ENCODE measurements at regions not wholly inside any gene's neighbourhood (a gene's known extent, or its start where the extent isn't known, plus 50 kb on each side); places are given as distances from the start of the nearest gene placed in this dataset.

DNA sequence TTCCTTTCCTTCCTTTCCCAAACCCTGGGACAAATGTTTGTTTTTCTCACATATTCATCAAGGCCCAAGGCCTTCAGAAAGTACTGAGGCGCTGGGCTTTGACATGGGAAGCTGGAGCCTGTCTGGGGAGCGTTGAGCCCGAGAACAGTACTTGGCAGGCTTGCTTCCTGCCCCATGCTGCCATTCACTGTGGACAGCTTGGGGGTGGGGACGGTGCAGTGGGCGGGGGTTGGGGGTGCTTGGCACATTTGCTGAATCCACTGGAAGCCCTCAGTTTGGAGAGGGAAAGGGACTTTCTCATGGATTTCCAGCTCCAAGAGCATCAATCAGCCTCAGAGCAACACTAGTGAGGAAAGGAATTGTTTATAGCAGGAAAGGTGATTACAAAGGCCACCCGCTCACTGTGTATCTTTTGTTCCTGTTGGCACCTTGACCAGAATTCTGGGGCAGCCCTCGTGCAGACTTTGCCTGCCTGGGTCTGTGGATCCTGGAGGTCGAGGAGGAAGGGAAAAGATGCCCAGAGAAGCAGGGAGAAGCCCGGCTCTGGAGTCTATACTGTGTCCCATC lies 199.8 kb upstream of the RGMA start:
- H3K9me3 Mint-ChIP-seq: no peaks in the 10 kb centered on the region
- H3K27me3 Mint-ChIP-seq: peaks cover 23% of the 10 kb centered on the region
- no peak overlapping the region for H3K27ac Mint-ChIP-seq
- no peaks in the 10 kb centered on the region for H3K36me3 Mint-ChIP-seq
- H3K4me1 Mint-ChIP-seq: no peaks in the 10 kb centered on the region
- no peak overlapping the region for H3K4me3 Mint-ChIP-seq

- H3K27ac Mint-ChIP-seq: no peak overlapping the region
- H3K4me1 Mint-ChIP-seq: no peaks in the 10 kb centered on the region
- H3K36me3 Mint-ChIP-seq: no peaks in the 10 kb centered on the region
- H3K4me3 Mint-ChIP-seq: no peak overlapping the region
- H3K9me3 Mint-ChIP-seq: no peaks in the 10 kb centered on the region
- peaks cover 20% of the 10 kb centered on the region for H3K27me3 Mint-ChIP-seq
These were observed 197.4 kb upstream of the RGMA start for GRCh38 chr15:93286446-93286845.

- Mint-ChIP-seq H3K27me3 (peaks cover 12% of the 10 kb centered on the region), H3K4me1 (no peaks in the 10 kb centered on the region), H3K27ac (no peak overlapping the region), H3K36me3 (no peaks in the 10 kb centered on the region), H3K9me3 (no peaks in the 10 kb centered on the region), H3K4me3 (no peak overlapping the region)
These were observed 194.8 kb upstream of the RGMA start for GRCh38 chr15:93283854-93284253.

- H3K36me3 Mint-ChIP-seq: no peaks in the 10 kb centered on the region
- H3K4me1 Mint-ChIP-seq: no peaks in the 10 kb centered on the region
- H3K27me3 Mint-ChIP-seq: peaks cover 11% of the 10 kb centered on the region
- H3K27ac Mint-ChIP-seq: no peak overlapping the region
- H3K4me3 Mint-ChIP-seq: no peak overlapping the region
- no peaks in the 10 kb centered on the region for H3K9me3 Mint-ChIP-seq
These were observed 193.8 kb upstream of the RGMA start for GRCh38 chr15:93282808-93283207.

- no peaks in the 10 kb centered on the region for H3K9me3 Mint-ChIP-seq
- H3K4me1 Mint-ChIP-seq: no peaks in the 10 kb centered on the region
- H3K27ac Mint-ChIP-seq: no peak overlapping the region
- no peak overlapping the region for H3K4me3 Mint-ChIP-seq
- no peaks in the 10 kb centered on the region for H3K36me3 Mint-ChIP-seq
- H3K27me3 Mint-ChIP-seq: peaks cover 4% of the 10 kb centered on the region
These were observed 189.8 kb upstream of the RGMA start for GRCh38 chr15:93278783-93279182.

DNA sequence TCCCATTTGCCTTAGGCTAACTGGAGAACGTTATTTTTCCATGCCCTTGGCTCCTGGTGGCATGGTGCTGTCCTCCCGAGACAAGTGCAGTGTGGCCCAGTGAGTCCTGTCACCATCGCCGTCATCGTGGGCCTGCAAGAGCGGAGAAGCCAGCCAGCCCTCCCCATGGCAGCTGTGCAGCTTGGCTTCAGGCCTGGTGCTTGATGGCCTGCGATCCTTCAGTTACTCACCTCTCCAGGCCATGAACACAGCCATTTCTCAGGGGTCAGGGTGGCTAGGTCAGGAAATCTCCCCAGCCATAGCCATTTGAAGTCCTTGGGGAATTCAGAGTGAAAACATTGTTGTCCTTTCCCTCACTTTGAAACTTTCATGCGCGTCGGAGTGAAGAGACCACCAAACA lies 189.0 kb upstream of the RGMA start:
- peaks cover 3% of the 10 kb centered on the region for H3K27me3 Mint-ChIP-seq
- H3K4me1 Mint-ChIP-seq: no peaks in the 10 kb centered on the region
- no peaks in the 10 kb centered on the region for H3K9me3 Mint-ChIP-seq
- no peaks in the 10 kb centered on the region for H3K36me3 Mint-ChIP-seq
- H3K4me3 Mint-ChIP-seq: no peak overlapping the region
- no peak overlapping the region for H3K27ac Mint-ChIP-seq

GRCh38 chr15:93274257-93274656 lies 185.2 kb upstream of the RGMA start:
- H3K4me1 Mint-ChIP-seq: no peaks in the 10 kb centered on the region
- no peaks in the 10 kb centered on the region for H3K9me3 Mint-ChIP-seq
- no peak overlapping the region for H3K27ac Mint-ChIP-seq
- no peaks in the 10 kb centered on the region for H3K36me3 Mint-ChIP-seq
- no peaks in the 10 kb centered on the region for H3K27me3 Mint-ChIP-seq
- no peak overlapping the region for H3K4me3 Mint-ChIP-seq

DNA sequence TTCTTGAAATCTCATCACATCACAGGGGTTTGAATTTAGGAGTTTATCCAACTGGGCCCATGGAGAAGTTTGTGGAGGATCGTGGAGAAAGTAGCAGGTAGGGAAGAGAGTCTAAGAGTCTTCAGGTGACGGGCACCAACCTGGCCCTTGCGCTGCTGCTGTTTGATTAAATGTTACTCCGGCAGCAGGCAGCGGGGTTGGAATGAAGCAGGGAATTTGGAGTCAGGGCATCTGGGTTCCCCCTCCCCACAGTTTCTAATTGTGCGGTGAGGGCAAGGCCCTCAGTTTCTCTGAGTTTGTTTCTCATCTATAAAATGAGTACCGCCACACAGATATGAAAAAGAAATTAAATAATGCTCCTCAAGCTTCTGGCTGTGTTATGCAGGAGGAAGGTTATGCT lies 182.9 kb upstream of the RGMA start:
- Mint-ChIP-seq H3K27me3 (no peaks in the 10 kb centered on the region), H3K4me1 (no peaks in the 10 kb centered on the region), H3K4me3 (no peak overlapping the region), H3K36me3 (no peaks in the 10 kb centered on the region), H3K9me3 (no peaks in the 10 kb centered on the region), H3K27ac (no peak overlapping the region)

GRCh38 chr15:93270937-93271467 lies 182.0 kb upstream of the RGMA start:
- Mint-ChIP-seq H3K36me3 (no peaks in the 10 kb centered on the region), H3K4me3 (no peak overlapping the region), H3K27me3 (no peaks in the 10 kb centered on the region), H3K9me3 (no peaks in the 10 kb centered on the region), H3K27ac (no peak overlapping the region), H3K4me1 (no peaks in the 10 kb centered on the region)

DNA sequence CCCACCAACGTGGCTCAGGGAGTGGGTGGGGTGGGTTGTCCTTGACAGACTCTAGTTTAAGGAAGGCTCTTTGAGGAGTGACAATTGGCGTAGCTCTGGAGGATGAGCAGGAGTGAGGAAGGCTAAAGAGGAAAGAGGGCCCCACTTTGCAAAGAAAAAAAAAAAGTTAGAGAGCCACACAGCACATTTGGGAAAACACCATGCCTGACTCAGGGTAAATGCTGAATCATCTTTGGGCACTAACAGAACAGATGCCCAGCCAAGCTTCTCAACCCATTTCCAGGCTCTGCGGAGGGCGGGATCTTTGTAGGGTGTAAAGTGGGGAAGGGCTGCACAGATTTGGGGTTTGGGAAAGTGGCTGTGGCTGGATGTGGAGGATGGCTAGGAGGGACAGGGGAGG lies 179.1 kb upstream of the RGMA start:
- Mint-ChIP-seq H3K4me1 (no peaks in the 10 kb centered on the region), H3K4me3 (no peak overlapping the region), H3K27ac (no peak overlapping the region), H3K9me3 (no peaks in the 10 kb centered on the region), H3K27me3 (no peaks in the 10 kb centered on the region), H3K36me3 (no peaks in the 10 kb centered on the region)

DNA sequence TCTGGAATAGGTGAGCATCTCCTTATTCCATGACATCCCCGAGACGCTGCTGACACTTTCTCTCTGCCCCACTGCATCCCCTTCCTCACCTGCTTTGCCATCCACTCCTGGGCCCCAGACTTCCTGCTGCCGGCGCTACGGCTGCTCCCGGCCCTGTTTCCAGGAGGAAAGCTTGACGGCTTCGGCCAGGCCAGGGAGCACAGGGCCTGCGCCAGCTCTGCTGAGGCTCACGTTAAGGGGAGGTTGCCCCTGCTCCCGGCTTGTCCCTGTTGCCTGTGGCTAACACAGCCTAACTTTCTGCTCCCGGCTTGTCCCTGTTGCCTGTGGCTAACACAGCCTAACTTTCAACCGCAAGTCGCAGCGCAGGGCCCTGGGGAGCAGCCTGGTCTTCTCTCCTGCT lies 177.3 kb upstream of the RGMA start:
- Mint-ChIP-seq H3K36me3 (no peaks in the 10 kb centered on the region), H3K27ac (no peak overlapping the region), H3K27me3 (no peaks in the 10 kb centered on the region), H3K4me3 (no peak overlapping the region), H3K4me1 (no peaks in the 10 kb centered on the region), H3K9me3 (no peaks in the 10 kb centered on the region)

DNA sequence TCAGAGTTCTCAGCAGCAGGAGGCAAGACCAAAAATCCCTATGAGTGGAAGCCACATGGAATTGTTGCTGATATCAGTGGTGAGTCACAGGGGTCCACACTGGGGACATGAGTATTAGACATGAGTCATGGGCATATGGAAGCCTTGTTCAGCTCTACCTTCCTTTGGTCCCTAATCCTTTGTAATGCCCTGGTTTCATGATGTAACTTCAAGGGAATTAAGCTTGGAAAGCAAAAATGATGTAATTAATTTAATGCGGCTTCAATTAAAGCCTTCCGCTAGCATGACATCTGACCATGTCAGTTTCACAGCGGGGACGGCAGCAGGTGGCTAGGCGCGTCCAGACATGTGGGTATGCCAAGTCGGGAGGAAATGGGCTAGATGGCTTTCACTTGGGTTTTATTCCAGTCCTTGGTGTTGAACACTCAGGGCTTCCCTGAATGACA lies 176.1 kb upstream of the RGMA start:
- Mint-ChIP-seq H3K27me3 (no peaks in the 10 kb centered on the region), H3K4me1 (no peaks in the 10 kb centered on the region), H3K27ac (no peak overlapping the region), H3K9me3 (no peaks in the 10 kb centered on the region), H3K4me3 (no peak overlapping the region), H3K36me3 (no peaks in the 10 kb centered on the region)

DNA sequence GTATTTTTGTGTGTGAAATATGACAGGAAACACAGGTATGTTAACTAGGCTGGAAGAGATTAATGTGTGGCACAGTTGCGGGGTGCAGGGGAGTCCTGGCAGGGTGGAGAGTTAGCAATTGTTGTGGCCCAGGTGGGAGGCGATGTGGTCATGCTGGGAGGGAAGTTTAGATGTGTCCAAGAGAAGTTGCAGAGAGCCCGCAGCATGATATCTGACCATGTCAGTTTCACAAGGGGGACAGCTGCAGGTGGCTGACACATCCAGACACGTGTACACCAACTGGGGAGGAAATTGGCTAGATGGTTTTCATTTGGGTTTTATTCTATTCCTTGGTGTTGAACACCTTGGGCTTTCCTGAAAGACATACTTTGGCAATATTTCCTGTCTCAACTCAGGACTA lies 172.8 kb upstream of the RGMA start:
- H3K27ac Mint-ChIP-seq: no peak overlapping the region
- H3K27me3 Mint-ChIP-seq: peaks cover 1% of the 10 kb centered on the region
- no peaks in the 10 kb centered on the region for H3K36me3 Mint-ChIP-seq
- H3K4me3 Mint-ChIP-seq: no peak overlapping the region
- no peaks in the 10 kb centered on the region for H3K9me3 Mint-ChIP-seq
- H3K4me1 Mint-ChIP-seq: no peaks in the 10 kb centered on the region

DNA sequence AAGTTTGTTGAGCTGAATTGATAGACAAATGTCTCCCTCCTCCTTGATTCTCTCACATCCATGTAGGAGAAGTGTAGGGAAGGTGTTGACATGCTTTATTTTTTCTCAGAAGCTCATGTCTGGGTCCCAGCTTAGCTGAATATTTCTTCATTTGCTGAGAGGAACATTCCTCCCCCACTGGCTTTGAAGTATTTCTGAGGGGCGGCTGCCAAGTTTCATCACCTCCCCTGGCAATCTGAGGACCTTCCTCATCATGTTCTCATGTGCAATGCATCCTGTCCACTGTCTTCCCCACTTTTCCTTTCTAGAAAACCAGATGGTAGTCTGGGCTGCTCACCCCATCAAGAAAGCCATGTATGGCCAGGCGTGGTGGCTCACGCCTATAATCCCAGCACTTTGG lies 168.9 kb upstream of the RGMA start:
- Mint-ChIP-seq H3K36me3 (no peaks in the 10 kb centered on the region), H3K9me3 (no peaks in the 10 kb centered on the region), H3K27me3 (peaks cover 1% of the 10 kb centered on the region), H3K4me3 (no peak overlapping the region), H3K4me1 (no peaks in the 10 kb centered on the region), H3K27ac (no peak overlapping the region)

- Mint-ChIP-seq H3K9me3 (no peaks in the 10 kb centered on the region), H3K4me1 (no peaks in the 10 kb centered on the region), H3K36me3 (no peaks in the 10 kb centered on the region), H3K27me3 (peaks cover 1% of the 10 kb centered on the region), H3K4me3 (no peak overlapping the region), H3K27ac (no peak overlapping the region)
These were observed 164.7 kb upstream of the RGMA start for GRCh38 chr15:93253681-93254080.

DNA sequence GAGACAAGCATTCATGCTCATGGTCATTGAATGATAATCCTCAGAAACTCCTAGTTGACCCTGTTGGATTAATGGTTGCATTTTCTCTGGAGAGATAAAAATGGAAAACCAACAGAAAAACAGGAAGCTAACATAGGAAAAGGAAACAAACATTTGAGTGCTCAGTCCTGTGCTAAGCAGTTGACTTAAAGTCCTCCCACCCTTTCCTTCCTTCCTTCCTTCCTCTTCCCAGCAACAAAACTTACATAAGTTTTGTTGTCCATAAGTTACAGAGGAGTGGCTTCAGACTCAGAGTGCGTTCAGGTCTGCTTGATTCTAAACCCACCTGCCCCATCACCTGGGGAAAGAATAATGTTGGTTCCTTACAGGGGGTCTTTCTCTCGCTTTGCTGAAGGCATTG lies 163.8 kb upstream of the RGMA start:
- Mint-ChIP-seq H3K27ac (no peak overlapping the region), H3K27me3 (peaks cover 4% of the 10 kb centered on the region)

GRCh38 chr15:93250950-93251349 lies 161.9 kb upstream of the RGMA start:
- peaks cover 10% of the 10 kb centered on the region for H3K27me3 Mint-ChIP-seq

More for the DNA sequence above, 163.8 kb upstream of the RGMA start:
- Mint-ChIP-seq H3K36me3 (peaks cover 2% of the 10 kb centered on the region), H3K4me3 (no peak overlapping the region), H3K4me1 (peaks cover 3% of the 10 kb centered on the region), H3K9me3 (no peaks in the 10 kb centered on the region)

More at GRCh38 chr15:93250950-93251349, 161.9 kb upstream of the RGMA start:
- no peak overlapping the region for H3K27ac Mint-ChIP-seq
- no peak overlapping the region for H3K4me3 Mint-ChIP-seq
- no peaks in the 10 kb centered on the region for H3K9me3 Mint-ChIP-seq
- peaks cover 10% of the 10 kb centered on the region for H3K4me1 Mint-ChIP-seq
- peaks cover 2% of the 10 kb centered on the region for H3K36me3 Mint-ChIP-seq
